IMR-90 (cell line): ENCODE measurements at regions not wholly inside any gene's neighbourhood (a gene's known extent, or its start where the extent isn't known, plus 50 kb on each side); places are given as distances from the start of the nearest gene placed in this dataset.

ENCODE experiments used
- ATAC-seq: fragments of 200-7000 bp; cut with Tn5 transposase; 2 replicates; pipeline ENCODE4 v1.9.1; 2020; ENCODE audit warnings: low read depth, mild to moderate bottlenecking, moderate library complexity
- BruUV-seq: library from RNA; stranded (reverse); fragments of 400-500 nt; replicated peaks from 2 replicates; lab custom pipeline; 2021; lab: Mats Ljungman, UMichigan
- CTCF ChIA-PET: fragments of 300-600 bp; formaldehyde crosslinking; extraction: SDS; loops from one replicate; lab custom pipeline; 2021; ENCODE audit warnings: antibody characterized with exemption; lab: Yijun Ruan, JAX
- POLR2A ChIA-PET: fragments of 300-600 bp; sonication (Branson Sonifier 250); formaldehyde crosslinking; loops from one replicate; lab custom pipeline; 2022; ENCODE audit warnings: antibody characterized with exemption; ENCODE audit not compliant: unreplicated experiment; lab: Charles Lee
- DNase-seq: peaks from one replicate; pipeline ENCODE4 v3.0.0; 2013
- H2AFZ ChIP-seq: replicated peaks from 2 replicates; pipeline ENCODE3; 2013; ENCODE audit warnings: low read length, mild to moderate bottlenecking; ENCODE audit not compliant: poor library complexity
- H2AK5ac ChIP-seq: 2 replicates; pipeline ENCODE4 v1.6.1; 2013; ENCODE audit warnings: low read depth, low read length, inconsistent platforms
- H2AK9ac ChIP-seq: replicated peaks from 2 replicates; pipeline ENCODE3; 2013; ENCODE audit warnings: mild to moderate bottlenecking, low read depth, low read length, moderate library complexity; ENCODE audit not compliant: poor library complexity
- H2BK120ac ChIP-seq: 2 replicates; pipeline ENCODE4 v1.6.1; 2013; ENCODE audit warnings: low read depth, low read length, inconsistent platforms
- H2BK15ac ChIP-seq: 3 replicates; pipeline ENCODE4 v1.6.1; 2013; ENCODE audit warnings: low read depth, low read length, inconsistent platforms
- H2BK20ac ChIP-seq: 2 replicates; pipeline ENCODE4 v1.6.1; 2013; ENCODE audit warnings: low read depth, mild to moderate bottlenecking, inconsistent platforms, low read length, moderate library complexity
- H2BK5ac ChIP-seq: 2 replicates; pipeline ENCODE4 v1.6.1; 2013; ENCODE audit warnings: mild to moderate bottlenecking, low read depth, low read length, inconsistent platforms; ENCODE audit not compliant: poor library complexity, severe bottlenecking
- H3K14ac ChIP-seq: replicated peaks from 2 replicates; pipeline ENCODE4 v1.6.1; 2013; ENCODE audit warnings: low read depth, low read length, inconsistent platforms
- H3K18ac ChIP-seq: 2 replicates; pipeline ENCODE4 v1.6.1; 2013; ENCODE audit warnings: low read depth, low read length, control low read depth
- H3K23ac ChIP-seq: 2 replicates; pipeline ENCODE4 v1.6.1; 2013; ENCODE audit warnings: low read depth, low read length, inconsistent platforms
- H3K27ac ChIP-seq: 2 replicates; pipeline ENCODE4 v1.5.1; 2013; ENCODE audit warnings: mild to moderate bottlenecking, control low read depth, low read length; ENCODE audit not compliant: insufficient read depth
- H3K27me3 ChIP-seq: 2 replicates; pipeline ENCODE4 v1.6.1; 2013; ENCODE audit warnings: low read length; ENCODE audit not compliant: control insufficient read depth, insufficient read depth
- H3K36me3 ChIP-seq: 2 replicates; pipeline ENCODE4 v1.6.1; 2013; ENCODE audit warnings: low read length, mixed read lengths; ENCODE audit not compliant: control insufficient read depth, insufficient read depth
- H3K4ac ChIP-seq: 2 replicates; pipeline ENCODE4 v1.6.1; 2013; ENCODE audit warnings: low read depth, low read length, inconsistent platforms
- H3K4me1 ChIP-seq: 2 replicates; pipeline ENCODE4 v1.6.1; 2013; ENCODE audit warnings: low read length, mixed read lengths; ENCODE audit not compliant: control insufficient read depth, insufficient read depth
- H3K4me2 ChIP-seq: 2 replicates; pipeline ENCODE4 v1.6.1; 2013; ENCODE audit warnings: low read depth, mild to moderate bottlenecking, control low read depth, low read length, moderate library complexity
- H3K4me3 ChIP-seq: 2 replicates; pipeline ENCODE4 v1.5.1; 2013; ENCODE audit warnings: low read depth, mild to moderate bottlenecking, control low read depth, low read length, moderate library complexity; ENCODE audit not compliant: insufficient read depth
- H3K56ac ChIP-seq: 2 replicates; pipeline ENCODE4 v1.6.1; 2013; ENCODE audit warnings: low read length, inconsistent platforms; ENCODE audit not compliant: insufficient read depth; ENCODE audit errors: extremely low read depth
- H3K79me1 ChIP-seq, 2 experiments: 2 replicates each; pipeline ENCODE4 v1.6.1; 2013; ENCODE audit warnings: low read length in 2 of 2, inconsistent platforms in 1 of 2, low read depth in 1 of 2
- H3K9ac ChIP-seq: 2 replicates; pipeline ENCODE4 v1.6.1; 2013; ENCODE audit warnings: low read depth, low read length, control low read depth
- H3K9me1 ChIP-seq: 2 replicates; pipeline ENCODE4 v1.6.1; 2013; ENCODE audit warnings: low read length, inconsistent platforms; ENCODE audit not compliant: insufficient read depth
- H3K9me3 ChIP-seq: 2 replicates; pipeline ENCODE4 v1.6.1; 2013; ENCODE audit warnings: low read length; ENCODE audit not compliant: control insufficient read depth, insufficient read depth
- H4K20me1 ChIP-seq: 2 replicates; pipeline ENCODE4 v1.6.1; 2013; ENCODE audit warnings: low read length, inconsistent platforms; ENCODE audit not compliant: insufficient read depth
- H4K5ac ChIP-seq: 2 replicates; pipeline ENCODE4 v1.6.1; 2013; ENCODE audit warnings: mild to moderate bottlenecking, low read depth, low read length, control low read depth
- H4K8ac ChIP-seq, 2 experiments: 2 replicates each; pipeline ENCODE4 v1.6.1; 2013; ENCODE audit warnings: low read depth in 2 of 2, low read length in 2 of 2, control low read depth in 1 of 2, inconsistent platforms in 1 of 2
- H4K91ac ChIP-seq: 2 replicates; pipeline ENCODE4 v1.6.1; 2013; ENCODE audit warnings: low read depth, low read length, inconsistent platforms; ENCODE audit not compliant: insufficient read depth
- BHLHE40 ChIP-seq: fragments of 150-350 bp; IDR thresholded peaks from 2 replicates; pipeline ENCODE4 v1.6.1; 2016; ENCODE audit warnings: mild to moderate bottlenecking, low read depth, low read length
- CEBPB ChIP-seq: IDR thresholded peaks from 2 replicates; pipeline ENCODE4 v1.6.1; 2012; ENCODE audit warnings: low read depth, low read length, improper control_type of control experiment
- CHD1 ChIP-seq: IDR thresholded peaks from 2 replicates; pipeline ENCODE4 v1.6.1; 2012; ENCODE audit warnings: low read depth, low read length, improper control_type of control experiment
- FOS ChIP-seq: fragments of 150-350 bp; IDR thresholded peaks from 2 replicates; pipeline ENCODE4 v1.6.1; 2016; ENCODE audit warnings: low read depth, low read length
- MAFK ChIP-seq: IDR thresholded peaks from 2 replicates; pipeline ENCODE4 v1.6.1; 2012; ENCODE audit warnings: low read depth, low read length, improper control_type of control experiment
- MAZ ChIP-seq: IDR thresholded peaks from 2 replicates; pipeline ENCODE4 v1.6.1; 2012; ENCODE audit warnings: low read depth, mild to moderate bottlenecking, low read length, improper control_type of control experiment, moderate library complexity, borderline replicate concordance
- MXI1 ChIP-seq: IDR thresholded peaks from 2 replicates; pipeline ENCODE4 v1.6.1; 2012; ENCODE audit warnings: low read depth, mild to moderate bottlenecking, low read length, moderate library complexity, borderline replicate concordance
- NFE2L2 ChIP-seq: fragments of 150-350 bp; IDR thresholded peaks from 2 replicates; pipeline ENCODE4 v1.6.1; 2016; ENCODE audit warnings: low read depth, mild to moderate bottlenecking, low read length
- POLR2A ChIP-seq: IDR thresholded peaks from 2 replicates; pipeline ENCODE4 v1.6.1; 2012; ENCODE audit warnings: mild to moderate bottlenecking, low read depth, low read length
- RAD21 ChIP-seq: IDR thresholded peaks from 2 replicates; pipeline ENCODE4 v1.6.1; 2012; ENCODE audit warnings: low read length, improper control_type of control experiment
- RCOR1 ChIP-seq: IDR thresholded peaks from 2 replicates; pipeline ENCODE4 v1.6.1; 2012; ENCODE audit warnings: mild to moderate bottlenecking, low read length, improper control_type of control experiment; ENCODE audit not compliant: insufficient replicate concordance
- RFX5 ChIP-seq: IDR thresholded peaks from 2 replicates; pipeline ENCODE4 v1.8.0; 2012; ENCODE audit warnings: low read depth, mild to moderate bottlenecking, low read length, moderate library complexity
- SMC3 ChIP-seq: fragments of 150-350 bp; IDR thresholded peaks from 2 replicates; pipeline ENCODE4 v1.6.1; 2016; ENCODE audit warnings: low read depth, mild to moderate bottlenecking, antibody characterized with exemption, low read length, moderate library complexity
- WGBS, 2 experiments: methylation state at CpG; one replicate each; pipeline versions ENCODE4 v1.1.5 to v1.1.7; 2013; ENCODE audit warnings: missing lambda C conversion rate in 2 of 2; ENCODE audit not compliant: insufficient read length in 1 of 2; ENCODE audit errors: extremely low coverage in 2 of 2; 5-methylcytosine and 5-hydroxymethylcytosine counted together
- dilution Hi-C: fragments of 300-500 bp; cut with HindIII; formaldehyde crosslinking; loops from one replicate; pipeline ENCODE4 v1.14.3; 2018; ENCODE audit warnings: low sequenced_read_pairs; ENCODE audit not compliant: unreplicated experiment
- in situ Hi-C: fragments of 300-500 bp; cut with MboI; formaldehyde crosslinking; loops from 3 replicates; pipeline ENCODE4 v1.14.3; 2019; ENCODE audit warnings: low sequenced_read_pairs, inconsistent platforms, mixed read lengths
- intact Hi-C: fragments of 100-400 bp; cut with micrococcal nuclease; formaldehyde crosslinking; loops from 2 replicates; pipeline ENCODE4 v1.10.0; 2022
- TF ChIP-seq, protein P1 (sequence below): conservative IDR thresholded peaks from 2 replicates; pipeline ENCODE4 v1.5.1; 2012; ENCODE audit warnings: mild to moderate bottlenecking, low read depth, low read length, improper control_type of control experiment
- TF ChIP-seq, protein P2 (sequence below): fragments of 150-350 bp; IDR thresholded peaks from 2 replicates; pipeline ENCODE4 v1.6.1; 2017; ENCODE audit warnings: mild to moderate bottlenecking, antibody characterized with exemption, low read length, low read depth
- TF ChIP-seq, protein P3 (sequence below): fragments of 150-350 bp; IDR thresholded peaks from 2 replicates; pipeline ENCODE4 v1.6.1; 2016; ENCODE audit warnings: low read depth, mild to moderate bottlenecking, low read length, moderate library complexity, borderline replicate concordance

DNA sequence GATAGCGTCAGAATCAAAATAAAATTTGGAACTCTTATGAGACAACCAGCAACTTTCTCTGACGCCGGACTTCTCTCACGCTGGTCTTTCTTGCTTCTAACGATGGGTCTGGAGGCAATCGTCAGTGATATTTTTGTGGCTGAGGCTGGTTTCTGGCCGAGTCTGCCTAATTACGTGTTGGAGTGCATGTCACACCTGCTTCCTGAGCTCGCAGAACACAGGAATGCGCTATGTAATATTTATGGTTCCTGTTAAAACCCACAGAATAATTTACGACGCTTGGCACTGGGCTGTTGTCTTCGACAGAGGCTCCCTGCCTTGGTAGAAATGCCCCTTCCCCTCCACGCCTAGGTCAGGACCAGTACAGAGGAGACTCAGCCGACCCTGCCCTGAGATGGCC is 64.9 kb downstream of the NPTX2 start:
- Histone ChIP-seq H3K27ac (no peak overlapping the region), H3K9me1 (no peaks in the 10 kb centered on the region), H4K5ac (no peak overlapping the region), H2AK9ac (no peak overlapping the region), H2BK5ac (no peak overlapping the region), H3K36me3 (no peaks in the 10 kb centered on the region), H3K9ac (no peak overlapping the region), H2AK5ac (no peak overlapping the region), H3K18ac (no peak overlapping the region), H2BK20ac (no peak overlapping the region), H3K4me2 (no peak overlapping the region), H3K27me3 (no peaks in the 10 kb centered on the region), H2BK15ac (no peak overlapping the region), H4K20me1 (no peaks in the 10 kb centered on the region), H4K91ac (no peak overlapping the region), H3K4ac (no peak overlapping the region), H3K4me3 (no peak overlapping the region), H3K79me1 (no peaks in the 10 kb centered on the region), H4K8ac (no peak overlapping the region), H3K4me1 (no peaks in the 10 kb centered on the region), H3K23ac (no peak overlapping the region), H2AFZ (no peak overlapping the region), H3K14ac (no peak overlapping the region), H3K56ac (no peak overlapping the region), H2BK120ac (no peak overlapping the region), H3K9me3 (peaks cover 21% of the 10 kb centered on the region; the same call in 1 of the 2 replicates)
- dilution Hi-C loops (no loop called here), in situ Hi-C loops (no loop called here), intact Hi-C loops (no loop called here)
- ChIA-PET CTCF (no interaction called here), POLR2A (no interaction called here)
- WGBS, 2 experiments: no CpG with 5 or more reads among the region's 15 CpGs
- no peak for ATAC-seq
- DNase-seq: no peak
- BruUV-seq: no TSS peak
- no peak for TF ChIP-seq MAFK
- TF ChIP-seq NFE2L2: no peak
- TF ChIP-seq, protein P1, sequence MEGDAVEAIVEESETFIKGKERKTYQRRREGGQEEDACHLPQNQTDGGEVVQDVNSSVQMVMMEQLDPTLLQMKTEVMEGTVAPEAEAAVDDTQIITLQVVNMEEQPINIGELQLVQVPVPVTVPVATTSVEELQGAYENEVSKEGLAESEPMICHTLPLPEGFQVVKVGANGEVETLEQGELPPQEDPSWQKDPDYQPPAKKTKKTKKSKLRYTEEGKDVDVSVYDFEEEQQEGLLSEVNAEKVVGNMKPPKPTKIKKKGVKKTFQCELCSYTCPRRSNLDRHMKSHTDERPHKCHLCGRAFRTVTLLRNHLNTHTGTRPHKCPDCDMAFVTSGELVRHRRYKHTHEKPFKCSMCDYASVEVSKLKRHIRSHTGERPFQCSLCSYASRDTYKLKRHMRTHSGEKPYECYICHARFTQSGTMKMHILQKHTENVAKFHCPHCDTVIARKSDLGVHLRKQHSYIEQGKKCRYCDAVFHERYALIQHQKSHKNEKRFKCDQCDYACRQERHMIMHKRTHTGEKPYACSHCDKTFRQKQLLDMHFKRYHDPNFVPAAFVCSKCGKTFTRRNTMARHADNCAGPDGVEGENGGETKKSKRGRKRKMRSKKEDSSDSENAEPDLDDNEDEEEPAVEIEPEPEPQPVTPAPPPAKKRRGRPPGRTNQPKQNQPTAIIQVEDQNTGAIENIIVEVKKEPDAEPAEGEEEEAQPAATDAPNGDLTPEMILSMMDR: no peak
- TF ChIP-seq RCOR1: no peak
- no peak for TF ChIP-seq CHD1
- no peak for TF ChIP-seq RFX5
- no peak for TF ChIP-seq SMC3
- no peak for TF ChIP-seq BHLHE40
- TF ChIP-seq, protein P2, sequence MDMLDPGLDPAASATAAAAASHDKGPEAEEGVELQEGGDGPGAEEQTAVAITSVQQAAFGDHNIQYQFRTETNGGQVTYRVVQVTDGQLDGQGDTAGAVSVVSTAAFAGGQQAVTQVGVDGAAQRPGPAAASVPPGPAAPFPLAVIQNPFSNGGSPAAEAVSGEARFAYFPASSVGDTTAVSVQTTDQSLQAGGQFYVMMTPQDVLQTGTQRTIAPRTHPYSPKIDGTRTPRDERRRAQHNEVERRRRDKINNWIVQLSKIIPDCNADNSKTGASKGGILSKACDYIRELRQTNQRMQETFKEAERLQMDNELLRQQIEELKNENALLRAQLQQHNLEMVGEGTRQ: no peak
- TF ChIP-seq, protein P3, sequence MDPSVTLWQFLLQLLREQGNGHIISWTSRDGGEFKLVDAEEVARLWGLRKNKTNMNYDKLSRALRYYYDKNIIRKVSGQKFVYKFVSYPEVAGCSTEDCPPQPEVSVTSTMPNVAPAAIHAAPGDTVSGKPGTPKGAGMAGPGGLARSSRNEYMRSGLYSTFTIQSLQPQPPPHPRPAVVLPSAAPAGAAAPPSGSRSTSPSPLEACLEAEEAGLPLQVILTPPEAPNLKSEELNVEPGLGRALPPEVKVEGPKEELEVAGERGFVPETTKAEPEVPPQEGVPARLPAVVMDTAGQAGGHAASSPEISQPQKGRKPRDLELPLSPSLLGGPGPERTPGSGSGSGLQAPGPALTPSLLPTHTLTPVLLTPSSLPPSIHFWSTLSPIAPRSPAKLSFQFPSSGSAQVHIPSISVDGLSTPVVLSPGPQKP: no peak
- no peak for TF ChIP-seq POLR2A
- TF ChIP-seq RAD21: no peak
- no peak for TF ChIP-seq MAZ
- TF ChIP-seq MXI1: no peak
- no peak for TF ChIP-seq CEBPB
- no peak for TF ChIP-seq FOS
